ENCODE measurements at regions not wholly inside any gene's neighbourhood (a gene's known extent, or its start where the extent isn't known, plus 50 kb on each side); places are given as distances from the start of the nearest gene placed in this dataset.

- TF ChIP-seq KIAA2018 (CRISPR knock-in tag; IDR thresholded peaks at IDR 0.05; ENCODE audit: borderline replicate concordance) (no peak), THAP7 (CRISPR knock-in tag; IDR thresholded peaks at IDR 0.05) (0 out of 2 replicates have a peak, but pooled peaks have one; percentile 25), ZNF614 (CRISPR knock-in tag; IDR thresholded peaks at IDR 0.05; ENCODE audit: borderline replicate concordance) (peak; percentile 58; the same call in 1 of the 2 replicates), ZMAT3 (CRISPR knock-in tag; conservative IDR thresholded peaks at IDR 0.05) (peak; percentile 80; the same call in 1 of the 2 replicates), ZNF512 (CRISPR knock-in tag; IDR thresholded peaks at IDR 0.05) (no peak), ZSCAN21 (CRISPR knock-in tag; IDR thresholded peaks at IDR 0.05; ENCODE audit: borderline replicate concordance) (0 out of 2 replicates have a peak, but pooled peaks have one; percentile 34), MEIS2 (CRISPR knock-in tag; IDR thresholded peaks at IDR 0.05) (peak; percentile 93), HNF4G (IDR thresholded peaks at IDR 0.05; ENCODE audit: borderline replicate concordance, low read depth, low read length) (peak; percentile 99), HNF4G (CRISPR knock-in tag; IDR thresholded peaks at IDR 0.05; ENCODE audit: borderline replicate concordance, low read depth) (peak; percentile 98; the same call in 1 of the 2 replicates), SP4 (CRISPR knock-in tag; IDR thresholded peaks at IDR 0.05) (peak; percentile 52), GMEB1 (CRISPR knock-in tag; IDR thresholded peaks at IDR 0.05; ENCODE audit: borderline replicate concordance) (0 out of 2 replicates have a peak, but pooled peaks have one; percentile 23), ZFP36 (IDR thresholded peaks at IDR 0.05; ENCODE audit: borderline replicate concordance, low read depth, low read length, partially characterized antibody) (no peak), ZNF274 (CRISPR knock-in tag; IDR thresholded peaks at IDR 0.05) (peak; percentile 53)
These were observed 113.0 kb upstream of the COPS8 start (continued) for GRCh38 chr2:236972491-236973342.

Data from HepG2 (cell line).